GM23338 (cell line): ENCODE measurements at regions not wholly inside any gene's neighbourhood (a gene's known extent, or its start where the extent isn't known, plus 50 kb on each side); places are given as distances from the start of the nearest gene placed in this dataset.
"Not testable (repeated sequence)": the region's sequence is repeated elsewhere in the genome, so short reads cannot be mapped to it uniquely, and the experiment has no call there.

Experiments used
- TF ChIP-seq, protein P1 (sequence below), 2 experiments: fragments of 200-600 bp in 1 of 2; sonication (generic) in 1 of 2; conservative IDR thresholded peaks; 2 replicates each; pipeline versions ENCODE4 v1.5.1 to v1.6.1; 2016 to 2017; ENCODE audit warnings: antibody characterized with exemption in 2 of 2, low read depth in 2 of 2, mild to moderate bottlenecking in 2 of 2, moderate library complexity in 1 of 2
- TF ChIP-seq, protein P2 (sequence below): IDR thresholded peaks from one replicate; pipeline ENCODE4 v1.6.1; 2018; ENCODE audit warnings: antibody characterized with exemption; ENCODE audit not compliant: unreplicated experiment

DNA sequence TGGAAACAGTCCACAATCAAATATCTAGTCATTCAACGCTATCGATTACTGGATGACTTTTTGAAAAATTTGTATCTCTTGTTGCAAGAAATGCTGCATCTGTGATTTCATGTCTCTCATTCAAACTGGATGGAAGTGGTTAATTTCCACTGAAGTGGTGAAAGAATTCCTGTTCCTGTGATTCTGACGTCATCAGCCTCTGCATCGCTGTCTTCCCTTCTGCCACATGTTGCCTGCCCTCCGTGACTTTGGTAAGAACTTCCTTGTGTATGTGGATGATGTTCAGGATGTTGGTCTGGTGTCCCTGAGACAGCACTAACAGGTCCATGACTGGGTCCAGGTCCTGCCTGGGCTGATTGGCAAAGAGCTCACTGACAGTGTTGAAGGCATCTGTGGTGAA lies 84.8 kb upstream of the TEKT4 start:
- TF ChIP-seq, protein P1, sequence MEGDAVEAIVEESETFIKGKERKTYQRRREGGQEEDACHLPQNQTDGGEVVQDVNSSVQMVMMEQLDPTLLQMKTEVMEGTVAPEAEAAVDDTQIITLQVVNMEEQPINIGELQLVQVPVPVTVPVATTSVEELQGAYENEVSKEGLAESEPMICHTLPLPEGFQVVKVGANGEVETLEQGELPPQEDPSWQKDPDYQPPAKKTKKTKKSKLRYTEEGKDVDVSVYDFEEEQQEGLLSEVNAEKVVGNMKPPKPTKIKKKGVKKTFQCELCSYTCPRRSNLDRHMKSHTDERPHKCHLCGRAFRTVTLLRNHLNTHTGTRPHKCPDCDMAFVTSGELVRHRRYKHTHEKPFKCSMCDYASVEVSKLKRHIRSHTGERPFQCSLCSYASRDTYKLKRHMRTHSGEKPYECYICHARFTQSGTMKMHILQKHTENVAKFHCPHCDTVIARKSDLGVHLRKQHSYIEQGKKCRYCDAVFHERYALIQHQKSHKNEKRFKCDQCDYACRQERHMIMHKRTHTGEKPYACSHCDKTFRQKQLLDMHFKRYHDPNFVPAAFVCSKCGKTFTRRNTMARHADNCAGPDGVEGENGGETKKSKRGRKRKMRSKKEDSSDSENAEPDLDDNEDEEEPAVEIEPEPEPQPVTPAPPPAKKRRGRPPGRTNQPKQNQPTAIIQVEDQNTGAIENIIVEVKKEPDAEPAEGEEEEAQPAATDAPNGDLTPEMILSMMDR (conservative IDR thresholded peaks at IDR 0.05; ENCODE audit: low read depth in 2 of 2) = not testable (repeated sequence)
- TF ChIP-seq, protein P2, sequence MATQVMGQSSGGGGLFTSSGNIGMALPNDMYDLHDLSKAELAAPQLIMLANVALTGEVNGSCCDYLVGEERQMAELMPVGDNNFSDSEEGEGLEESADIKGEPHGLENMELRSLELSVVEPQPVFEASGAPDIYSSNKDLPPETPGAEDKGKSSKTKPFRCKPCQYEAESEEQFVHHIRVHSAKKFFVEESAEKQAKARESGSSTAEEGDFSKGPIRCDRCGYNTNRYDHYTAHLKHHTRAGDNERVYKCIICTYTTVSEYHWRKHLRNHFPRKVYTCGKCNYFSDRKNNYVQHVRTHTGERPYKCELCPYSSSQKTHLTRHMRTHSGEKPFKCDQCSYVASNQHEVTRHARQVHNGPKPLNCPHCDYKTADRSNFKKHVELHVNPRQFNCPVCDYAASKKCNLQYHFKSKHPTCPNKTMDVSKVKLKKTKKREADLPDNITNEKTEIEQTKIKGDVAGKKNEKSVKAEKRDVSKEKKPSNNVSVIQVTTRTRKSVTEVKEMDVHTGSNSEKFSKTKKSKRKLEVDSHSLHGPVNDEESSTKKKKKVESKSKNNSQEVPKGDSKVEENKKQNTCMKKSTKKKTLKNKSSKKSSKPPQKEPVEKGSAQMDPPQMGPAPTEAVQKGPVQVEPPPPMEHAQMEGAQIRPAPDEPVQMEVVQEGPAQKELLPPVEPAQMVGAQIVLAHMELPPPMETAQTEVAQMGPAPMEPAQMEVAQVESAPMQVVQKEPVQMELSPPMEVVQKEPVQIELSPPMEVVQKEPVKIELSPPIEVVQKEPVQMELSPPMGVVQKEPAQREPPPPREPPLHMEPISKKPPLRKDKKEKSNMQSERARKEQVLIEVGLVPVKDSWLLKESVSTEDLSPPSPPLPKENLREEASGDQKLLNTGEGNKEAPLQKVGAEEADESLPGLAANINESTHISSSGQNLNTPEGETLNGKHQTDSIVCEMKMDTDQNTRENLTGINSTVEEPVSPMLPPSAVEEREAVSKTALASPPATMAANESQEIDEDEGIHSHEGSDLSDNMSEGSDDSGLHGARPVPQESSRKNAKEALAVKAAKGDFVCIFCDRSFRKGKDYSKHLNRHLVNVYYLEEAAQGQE = not testable (repeated sequence)
